Common myeloid progenitor, CD34-positive (primary cell): ENCODE measurements at regions not wholly inside any gene's neighbourhood (a gene's known extent, or its start where the extent isn't known, plus 50 kb on each side); places are given as distances from the start of the nearest gene placed in this dataset.
"Not testable (repeated sequence)": the region's sequence is repeated elsewhere in the genome, so short reads cannot be mapped to it uniquely, and the experiment has no call there.

Experiments
- CTCF ChIA-PET: fragments of 350-600 bp; sonication (Branson Sonifier 250); formaldehyde crosslinking; loops from one replicate; lab custom pipeline; 2021; ENCODE audit warnings: antibody characterized with exemption; lab: Charles Lee
- POLR2A ChIA-PET: fragments of 350-600 bp; sonication (Branson Sonifier 250); formaldehyde crosslinking; loops from one replicate; lab custom pipeline; 2021; ENCODE audit warnings: antibody characterized with exemption; lab: Charles Lee
- DNase-seq, 3 donors: peaks; one replicate each; pipeline versions ENCODE4 v3.0.0 to v3.0.0-alpha.2; 2013
- H3K27ac ChIP-seq, 2 experiments: 1 replicate in 1 of 2; 2 replicates in 1 of 2; pipeline ENCODE4 v1.7.0; 2013; ENCODE audit warnings: inconsistent platforms in 2 of 2, low read length in 2 of 2, mild to moderate bottlenecking in 2 of 2, low read depth in 1 of 2, moderate library complexity in 1 of 2; ENCODE audit not compliant: severe bottlenecking in 2 of 2, insufficient read depth in 1 of 2, poor library complexity in 1 of 2
- H3K27me3 ChIP-seq, 5 experiments: replicated peaks in 2 of 5; 1 replicate in 3 of 5; 2 replicates in 2 of 5; pipeline versions ENCODE4 v1.6.1 to v1.7.0; 2013; ENCODE audit warnings: low read length in 4 of 5, mild to moderate bottlenecking in 2 of 5, moderate library complexity in 2 of 5, inconsistent platforms in 1 of 5; ENCODE audit not compliant: insufficient read depth in 5 of 5, control insufficient read depth in 4 of 5
- H3K36me3 ChIP-seq, 4 experiments: 1 replicate in 2 of 4; 2 replicates in 2 of 4; pipeline versions ENCODE4 v1.6.1 to v1.7.0; 2013; ENCODE audit warnings: low read length in 3 of 4, control low read depth in 1 of 4, mild to moderate bottlenecking in 1 of 4; ENCODE audit not compliant: control insufficient read depth in 4 of 4, insufficient read depth in 4 of 4
- H3K4me1 ChIP-seq, 4 experiments: 1 replicate in 3 of 4; 2 replicates in 1 of 4; pipeline versions ENCODE4 v1.6.1 to v1.7.1; 2013; ENCODE audit warnings: low read length in 3 of 4, mild to moderate bottlenecking in 3 of 4, control low read depth in 1 of 4, inconsistent platforms in 1 of 4, moderate library complexity in 1 of 4; ENCODE audit not compliant: control insufficient read depth in 4 of 4, insufficient read depth in 4 of 4; ENCODE audit errors: control extremely low read depth in 1 of 4
- H3K4me3 ChIP-seq, 7 experiments: 1 replicate in 4 of 7; 2 replicates in 3 of 7; pipeline versions ENCODE4 v1.5.1 to v1.7.0; 2013; ENCODE audit warnings: mild to moderate bottlenecking in 7 of 7, low read length in 6 of 7, moderate library complexity in 6 of 7, inconsistent platforms in 2 of 7, low read depth in 2 of 7, control low read depth in 1 of 7; ENCODE audit not compliant: insufficient read depth in 4 of 7, control insufficient read depth in 1 of 7; ENCODE audit errors: extremely low read depth in 1 of 7
- H3K9me3 ChIP-seq, 5 experiments: 1 replicate in 4 of 5; 2 replicates in 1 of 5; pipeline versions ENCODE4 v1.6.1 to v1.7.1; 2013; ENCODE audit warnings: low read length in 4 of 5, mild to moderate bottlenecking in 2 of 5, inconsistent platforms in 1 of 5, low read depth in 1 of 5, moderate library complexity in 1 of 5; ENCODE audit not compliant: control insufficient read depth in 4 of 5, insufficient read depth in 2 of 5; ENCODE audit errors: control extremely low read depth in 1 of 5
- WGBS: methylation state at CpG from one replicate; pipeline ENCODE4 v1.1.5; 2013; ENCODE audit not compliant: insufficient coverage; 5-methylcytosine and 5-hydroxymethylcytosine counted together

- POLR2A ChIA-PET, H3K9me3 ChIP-seq, H3K27ac ChIP-seq, DNase-seq, H3K36me3 ChIP-seq, H3K4me3 ChIP-seq, CTCF ChIA-PET, H3K27me3 ChIP-seq, H3K4me1 ChIP-seq: not testable (repeated sequence)
- WGBS = 67% methylated on average over 1 of the region's 15 CpGs
Observed at GRCh38 chr14:105606305-105606975, 80.1 kb downstream of the TMEM121 start.

- H3K4me1 ChIP-seq, H3K36me3 ChIP-seq, CTCF ChIA-PET, H3K9me3 ChIP-seq, H3K27me3 ChIP-seq, H3K27ac ChIP-seq, POLR2A ChIA-PET, H3K4me3 ChIP-seq, DNase-seq: not testable (repeated sequence)
- no CpG with 5 or more reads among the region's 16 CpGs for WGBS
Observed at GRCh38 chr14:105607025-105607424, 80.6 kb downstream of the TMEM121 start.

- H3K27me3 ChIP-seq, POLR2A ChIA-PET, H3K9me3 ChIP-seq, H3K27ac ChIP-seq, H3K36me3 ChIP-seq, H3K4me3 ChIP-seq, DNase-seq, CTCF ChIA-PET, H3K4me1 ChIP-seq: not testable (repeated sequence)
- no CpG with 5 or more reads among the region's 4 CpGs for WGBS
Observed at GRCh38 chr14:105614987-105615386, 88.6 kb downstream of the TMEM121 start.

- H3K27ac ChIP-seq, H3K4me1 ChIP-seq, POLR2A ChIA-PET, DNase-seq, CTCF ChIA-PET, H3K36me3 ChIP-seq, H3K9me3 ChIP-seq, H3K4me3 ChIP-seq, H3K27me3 ChIP-seq: not testable (repeated sequence)
- WGBS = 83% methylated on average over 23 of the region's 24 CpGs
Observed at GRCh38 chr14:105615986-105616801, 89.8 kb downstream of the TMEM121 start.

GRCh38 chr14:105616802-105617192 is 90.4 kb downstream of the TMEM121 start:
- Histone ChIP-seq H3K4me1 (no peaks in the 10 kb centered on the region), H3K4me3 (no peak overlapping the region), H3K27ac (no peak overlapping the region), H3K36me3 (no peaks in the 10 kb centered on the region), H3K27me3 (peaks cover 0 to 2% (median 0%) of the 10 kb centered on the region in 5 experiments), H3K9me3 (no peaks in the 10 kb centered on the region)
- WGBS = 75% methylated on average over 8 of the region's 8 CpGs
- POLR2A ChIA-PET = no interaction called here
- CTCF ChIA-PET = no interaction called here
- no peak for DNase-seq

- 80% methylated on average over 7 of the region's 7 CpGs for WGBS
- DNase-seq = peak in 1 of 3 donors; percentile 8
- ChIA-PET CTCF (no interaction called here), POLR2A (no interaction called here)
- Histone ChIP-seq H3K4me3 (no peak overlapping the region), H3K4me1 (no peaks in the 10 kb centered on the region), H3K27me3 (peaks cover 0 to 2% (median 0%) of the 10 kb centered on the region in 5 experiments), H3K9me3 (no peaks in the 10 kb centered on the region), H3K36me3 (no peaks in the 10 kb centered on the region), H3K27ac (no peak overlapping the region)
Observed at GRCh38 chr14:105617201-105617777, 90.9 kb downstream of the TMEM121 start.

- CTCF ChIA-PET = not testable (repeated sequence)
Observed at GRCh38 chr14:105617805-105618204, 91.4 kb downstream of the TMEM121 start.

More at GRCh38 chr14:105617805-105618204, 91.4 kb downstream of the TMEM121 start:
- POLR2A ChIA-PET, DNase-seq, H3K36me3 ChIP-seq, H3K4me3 ChIP-seq, H3K9me3 ChIP-seq, H3K27ac ChIP-seq, H3K27me3 ChIP-seq, H3K4me1 ChIP-seq: not testable (repeated sequence)
- no CpG with 5 or more reads among the region's 8 CpGs for WGBS
